ENCODE measurements at regions not wholly inside any gene's neighbourhood (a gene's known extent, or its start where the extent isn't known, plus 50 kb on each side); places are given as distances from the start of the nearest gene placed in this dataset.
A peak's percentile ranks its signal among the peaks of the same experiment; 100 is the strongest.

- intact Hi-C loops (cut with DNase I; ENCODE audit: low total_unique reads): no loop called here
- Histone ChIP-seq H3K27me3 (no peaks in the 10 kb centered on the region), H3K9me3 (no peaks in the 10 kb centered on the region), H3K4me1 (no peaks in the 10 kb centered on the region), H3K36me3 (no peaks in the 10 kb centered on the region), H3K27ac (no peak overlapping the region), H3K4me3 (no peak overlapping the region)
- ATAC-seq: no peak
- in situ Hi-C loops (cut with MboI; ENCODE audit: low sequenced_read_pairs in 4 of 4): no loop called here
- DNase-seq: no peak
- TF ChIP-seq POLR2A (IDR thresholded peaks at IDR 0.05): no peak
- no peak for TF ChIP-seq CTCF (IDR thresholded peaks at IDR 0.05 in 4 of 5, conservative IDR thresholded peaks at IDR 0.05 in 1 of 5)
Observed at GRCh38 chrX:93428497-93428896, 244.9 kb downstream of the NAP1L3 start.

- no peaks in the 10 kb centered on the region for H3K36me3 ChIP-seq
- H3K27me3 ChIP-seq: peaks cover 0 to 2% (median 0%) of the 10 kb centered on the region in 3 donors
- in situ Hi-C loops (cut with MboI; ENCODE audit: low sequenced_read_pairs in 4 of 4) (no loop called here), intact Hi-C loops (cut with DNase I; ENCODE audit: low total_unique reads) (no loop called here)
- H3K9me3 ChIP-seq: no peaks in the 10 kb centered on the region
- no peak overlapping the region for H3K4me3 ChIP-seq
- no peak for ATAC-seq
- no peak for DNase-seq
- no peak overlapping the region for H3K27ac ChIP-seq
- no peaks in the 10 kb centered on the region for H3K4me1 ChIP-seq
- TF ChIP-seq CTCF (IDR thresholded peaks at IDR 0.05 in 4 of 5, conservative IDR thresholded peaks at IDR 0.05 in 1 of 5): peak in 2 of 5 experiments; percentile 9 to 32
- no peak for TF ChIP-seq POLR2A (IDR thresholded peaks at IDR 0.05)
Observed at GRCh38 chrX:93422693-93423092, 250.7 kb downstream of the NAP1L3 start.

GRCh38 chrX:93420525-93421082, 252.8 kb downstream of the NAP1L3 start:
- TF ChIP-seq POLR2A (IDR thresholded peaks at IDR 0.05) (no peak), CTCF (IDR thresholded peaks at IDR 0.05 in 4 of 5, conservative IDR thresholded peaks at IDR 0.05 in 1 of 5) (no peak)
- H3K27ac ChIP-seq: no peak overlapping the region
- intact Hi-C loops (cut with DNase I; ENCODE audit: low total_unique reads) (no loop called here), in situ Hi-C loops (cut with MboI; ENCODE audit: low sequenced_read_pairs in 4 of 4) (no loop called here)
- no peak for ATAC-seq
- H3K4me3 ChIP-seq: no peak overlapping the region
- H3K9me3 ChIP-seq: no peaks in the 10 kb centered on the region
- no peak for DNase-seq
- no peaks in the 10 kb centered on the region for H3K4me1 ChIP-seq
- peaks cover 0 to 2% (median 0%) of the 10 kb centered on the region in 3 donors for H3K27me3 ChIP-seq
- no peaks in the 10 kb centered on the region for H3K36me3 ChIP-seq

- Histone ChIP-seq H3K27me3 (peaks cover 0 to 2% (median 0%) of the 10 kb centered on the region in 3 donors), H3K27ac (no peak overlapping the region), H3K4me1 (no peaks in the 10 kb centered on the region), H3K4me3 (no peak overlapping the region), H3K9me3 (no peaks in the 10 kb centered on the region), H3K36me3 (no peaks in the 10 kb centered on the region)
- ATAC-seq (no peak), DNase-seq (no peak)
- intact Hi-C loops (cut with DNase I; ENCODE audit: low total_unique reads): no loop called here
- in situ Hi-C loops (cut with MboI; ENCODE audit: low sequenced_read_pairs in 4 of 4): no loop called here
- TF ChIP-seq CTCF (IDR thresholded peaks at IDR 0.05 in 4 of 5, conservative IDR thresholded peaks at IDR 0.05 in 1 of 5) (no peak), POLR2A (IDR thresholded peaks at IDR 0.05) (no peak)
Observed at GRCh38 chrX:93420090-93420489, 253.3 kb downstream of the NAP1L3 start.

GRCh38 chrX:93419642-93420041, 253.7 kb downstream of the NAP1L3 start:
- DNase-seq (no peak), ATAC-seq (no peak)
- intact Hi-C loops (cut with DNase I; ENCODE audit: low total_unique reads): no loop called here
- Histone ChIP-seq H3K9me3 (no peaks in the 10 kb centered on the region), H3K4me3 (no peak overlapping the region), H3K36me3 (no peaks in the 10 kb centered on the region), H3K27me3 (peaks cover 0 to 2% (median 0%) of the 10 kb centered on the region in 3 donors), H3K4me1 (no peaks in the 10 kb centered on the region), H3K27ac (no peak overlapping the region)
- in situ Hi-C loops (cut with MboI; ENCODE audit: low sequenced_read_pairs in 4 of 4): no loop called here
- TF ChIP-seq CTCF (IDR thresholded peaks at IDR 0.05 in 4 of 5, conservative IDR thresholded peaks at IDR 0.05 in 1 of 5) (no peak), POLR2A (IDR thresholded peaks at IDR 0.05) (no peak)

Measured in gastrocnemius medialis (tissue), 4 donors.